Stimulated activated CD8-positive, alpha-beta memory T cell treated with anti-CD3 and anti-CD28 coated beads, Interleukin-12 subunit alpha, Interleukin-12 subunit beta, amount 100 ng/mL, for 4 hours (primary cell): ENCODE measurements at regions not wholly inside any gene's neighbourhood (a gene's known extent, or its start where the extent isn't known, plus 50 kb on each side); places are given as distances from the start of the nearest gene placed in this dataset.
"Not testable (repeated sequence)": the region's sequence is repeated elsewhere in the genome, so short reads cannot be mapped to it uniquely, and the experiment has no call there.

Source experiments
- DNase-seq: peaks from one replicate; pipeline ENCODE4 v3.0.0-alpha.2; 2020; ENCODE audit warnings: low read depth

GRCh38 chr2:216942465-216942864, 82.6 kb upstream of the TNP1 start:
- no peak for DNase-seq

GRCh38 chr2:216942016-216942415, 82.2 kb upstream of the TNP1 start:
- DNase-seq = no peak

- no peak for DNase-seq
Observed at GRCh38 chr2:216936954-216937357, 77.1 kb upstream of the TNP1 start.

GRCh38 chr2:216934623-216935022, 74.8 kb upstream of the TNP1 start:
- no peak for DNase-seq

DNA sequence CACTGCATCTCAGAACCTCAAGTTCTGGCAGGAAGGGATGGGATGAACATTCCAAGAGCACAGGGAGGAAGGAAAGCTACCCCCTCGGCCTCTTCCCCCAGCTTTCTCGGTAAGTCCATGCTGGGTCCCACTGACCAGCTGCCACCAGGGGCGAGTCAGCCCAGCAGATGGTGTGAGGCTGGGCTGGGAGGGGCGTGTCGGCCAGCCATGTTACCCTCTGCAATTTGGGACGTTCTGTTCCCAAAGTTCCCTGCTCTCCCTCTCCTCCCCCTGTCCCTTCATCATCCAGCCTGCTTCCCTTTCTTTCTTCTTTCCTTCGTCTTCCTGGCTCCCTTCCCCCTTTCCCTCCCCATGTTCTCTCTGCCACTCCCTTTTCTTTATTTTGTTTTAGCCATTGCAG, 74.3 kb upstream of the TNP1 start:
- DNase-seq = no peak

DNA sequence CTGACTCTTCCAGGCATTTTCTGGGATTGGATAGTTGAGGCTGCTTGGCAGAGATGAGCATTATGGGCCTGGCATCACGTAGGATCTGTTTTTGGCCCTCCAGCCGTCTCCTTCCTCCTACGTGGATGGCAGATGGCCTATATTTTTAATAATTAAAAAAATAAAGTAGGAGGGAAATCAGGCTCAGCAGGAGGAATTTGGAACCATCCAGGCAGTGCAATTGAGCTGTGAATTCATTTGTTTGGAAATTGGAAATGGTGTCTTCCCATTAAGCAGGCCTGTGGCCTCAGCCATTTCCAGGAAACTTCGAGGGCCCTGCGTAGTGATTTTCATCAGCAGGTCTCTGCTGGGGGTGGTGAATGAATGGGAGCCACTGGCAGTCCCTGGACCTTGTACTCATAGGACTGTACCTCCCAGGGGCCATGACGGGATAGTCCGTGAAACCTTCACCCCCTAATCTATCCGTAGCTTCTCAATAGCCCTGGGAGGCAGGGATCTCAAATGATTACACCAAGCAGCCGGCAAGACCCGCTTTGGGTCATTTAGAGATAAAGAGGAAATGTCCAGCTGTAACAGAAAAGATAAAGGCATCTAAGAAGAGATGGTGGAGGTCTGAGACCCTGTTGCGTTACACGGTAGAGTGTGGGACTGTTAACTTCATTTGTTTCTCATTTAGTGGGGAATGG, 73.1 kb upstream of the TNP1 start:
- DNase-seq = no peak

DNA sequence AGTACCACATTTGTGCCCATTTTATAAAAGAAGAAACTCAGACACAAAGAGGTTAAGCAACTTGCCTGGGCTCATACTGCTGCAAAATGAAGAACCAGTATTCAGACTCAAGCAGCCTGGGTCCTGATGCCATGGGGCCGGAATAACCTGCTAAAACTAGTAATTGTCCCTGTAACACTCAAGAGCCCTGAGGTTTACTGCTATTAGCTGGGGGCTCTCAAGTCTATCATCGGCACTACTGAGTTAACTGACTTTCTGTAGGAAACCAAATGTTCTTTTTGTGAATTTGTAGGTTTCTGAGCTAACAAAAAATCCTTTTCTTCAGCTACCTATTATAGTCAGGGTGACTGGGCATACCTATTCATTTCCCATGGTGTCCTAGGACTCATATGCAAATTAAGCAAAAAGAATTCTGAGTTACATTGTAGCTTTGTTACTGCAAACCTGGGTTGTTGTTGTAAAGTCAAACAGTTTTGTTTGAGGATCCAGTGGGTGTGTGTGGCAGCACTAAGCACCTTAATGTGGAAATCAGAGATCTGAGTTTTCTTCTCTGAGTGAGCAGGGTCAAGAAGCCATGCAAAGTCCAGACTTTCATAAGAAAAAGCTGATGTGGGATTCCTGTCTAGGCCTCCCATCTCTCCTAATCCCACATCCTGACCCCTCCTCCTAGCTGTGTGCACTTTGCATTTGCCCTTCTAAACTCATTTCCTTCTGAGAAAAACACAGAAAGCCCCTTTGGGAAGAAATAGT, 72.4 kb upstream of the TNP1 start:
- no peak for DNase-seq

- no peak for DNase-seq
Observed at GRCh38 chr2:216930716-216931115, 70.9 kb upstream of the TNP1 start.

DNA sequence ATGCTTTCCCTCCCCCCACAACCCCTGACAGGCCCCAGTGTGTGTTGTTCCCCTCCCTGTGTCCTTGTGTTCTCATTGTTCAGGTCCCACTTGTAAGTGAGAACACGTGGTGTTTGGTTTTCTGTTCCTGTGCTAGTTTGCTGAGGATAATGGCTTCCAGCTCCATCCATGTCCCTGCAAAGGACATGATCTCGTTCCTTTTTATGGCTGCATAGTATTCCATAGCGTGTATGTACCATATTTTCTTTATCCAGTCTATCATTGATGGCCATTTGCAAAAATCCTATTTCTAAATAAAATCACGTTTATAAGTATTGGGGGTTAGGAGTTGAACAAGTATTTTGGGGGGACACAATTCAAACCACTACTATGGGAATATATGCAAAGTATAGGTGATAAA, 69.5 kb upstream of the TNP1 start:
- DNase-seq = not testable (repeated sequence)

DNA sequence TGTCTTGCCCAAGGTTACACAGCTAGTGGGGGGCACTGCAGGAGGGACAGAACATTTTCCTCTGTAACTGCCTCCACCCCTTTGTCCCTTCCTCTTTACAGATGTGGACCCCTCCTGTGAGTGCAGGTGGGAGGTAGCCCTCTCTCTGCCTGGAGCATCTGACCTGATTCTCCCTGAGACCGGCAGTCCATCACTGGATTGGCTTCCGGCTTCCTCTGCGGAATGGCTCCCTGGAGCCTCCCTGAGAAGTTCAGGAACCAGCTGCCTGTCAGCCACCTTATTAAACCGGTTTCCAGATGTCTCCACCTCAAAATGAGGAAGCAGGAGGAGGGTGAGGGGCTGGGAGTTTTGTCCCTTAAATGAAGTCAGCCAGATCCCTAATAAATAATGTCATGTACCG, 67.3 kb upstream of the TNP1 start:
- no peak for DNase-seq

DNA sequence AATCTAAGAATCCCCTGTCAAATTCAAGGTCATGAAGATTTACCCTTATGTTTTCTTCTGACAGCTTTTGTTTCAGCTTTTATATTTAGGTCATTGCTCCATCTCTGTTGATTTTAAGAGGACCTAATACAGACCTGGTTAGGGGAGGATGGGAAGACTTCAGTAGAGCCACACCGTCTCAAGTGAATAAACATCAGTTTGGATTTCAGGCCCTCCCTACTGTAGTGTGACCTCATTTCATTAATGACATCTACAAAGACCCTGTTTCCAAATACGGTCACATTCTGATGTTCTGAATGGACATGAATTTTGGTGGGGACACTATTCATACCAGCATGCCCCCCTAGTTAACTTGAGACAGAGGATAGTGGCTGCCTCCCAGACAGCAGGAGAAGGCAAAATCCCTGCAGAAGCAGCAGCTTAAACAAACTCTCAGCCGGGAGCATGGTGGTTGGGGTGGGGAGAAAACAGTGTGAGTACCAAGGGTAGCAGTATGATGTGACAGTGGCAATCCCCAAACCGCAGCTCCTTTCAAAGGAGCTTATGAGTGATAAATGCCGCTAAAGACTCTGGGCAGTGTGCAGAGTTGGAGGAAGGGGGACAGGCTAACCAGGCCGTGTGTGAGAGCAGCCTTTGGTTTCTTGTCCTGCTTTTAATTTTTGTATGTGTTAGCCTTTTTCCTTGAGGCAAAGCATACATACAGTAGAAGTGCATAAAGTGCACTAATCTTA, 65.9 kb upstream of the TNP1 start:
- DNase-seq = no peak

- no peak for DNase-seq
Observed at GRCh38 chr2:216925006-216925405, 65.1 kb upstream of the TNP1 start.

GRCh38 chr2:216923706-216924105, 63.8 kb upstream of the TNP1 start:
- DNase-seq = no peak

DNA sequence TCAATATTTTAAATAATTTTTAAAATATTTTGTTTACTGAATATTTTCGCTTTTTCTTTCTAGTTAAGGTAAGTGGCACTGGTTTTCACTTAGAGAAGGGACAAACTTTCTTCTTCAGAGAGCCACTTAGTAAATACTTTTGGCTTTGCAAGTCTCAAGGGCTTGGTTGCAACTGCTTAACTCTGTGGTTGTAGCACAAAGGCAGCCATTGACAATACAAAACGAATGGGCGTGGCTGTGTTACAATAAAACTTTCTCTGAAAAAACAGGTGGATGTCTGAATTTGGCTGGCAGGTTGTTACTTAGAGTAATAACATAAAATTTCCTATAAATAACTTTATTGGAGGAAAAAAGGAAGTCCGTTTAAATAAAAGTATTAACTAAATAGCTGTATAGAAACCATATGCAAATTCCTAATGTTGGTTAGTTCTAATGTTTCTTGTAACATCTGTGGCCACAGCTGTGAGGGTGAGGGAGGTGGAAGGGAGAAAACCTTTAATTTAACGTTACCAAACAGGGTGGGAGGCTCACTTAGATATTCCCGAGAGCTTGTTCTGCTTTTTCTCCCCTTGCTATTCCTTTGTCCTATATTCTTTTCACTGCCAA, 62.4 kb upstream of the TNP1 start:
- DNase-seq = no peak

DNA sequence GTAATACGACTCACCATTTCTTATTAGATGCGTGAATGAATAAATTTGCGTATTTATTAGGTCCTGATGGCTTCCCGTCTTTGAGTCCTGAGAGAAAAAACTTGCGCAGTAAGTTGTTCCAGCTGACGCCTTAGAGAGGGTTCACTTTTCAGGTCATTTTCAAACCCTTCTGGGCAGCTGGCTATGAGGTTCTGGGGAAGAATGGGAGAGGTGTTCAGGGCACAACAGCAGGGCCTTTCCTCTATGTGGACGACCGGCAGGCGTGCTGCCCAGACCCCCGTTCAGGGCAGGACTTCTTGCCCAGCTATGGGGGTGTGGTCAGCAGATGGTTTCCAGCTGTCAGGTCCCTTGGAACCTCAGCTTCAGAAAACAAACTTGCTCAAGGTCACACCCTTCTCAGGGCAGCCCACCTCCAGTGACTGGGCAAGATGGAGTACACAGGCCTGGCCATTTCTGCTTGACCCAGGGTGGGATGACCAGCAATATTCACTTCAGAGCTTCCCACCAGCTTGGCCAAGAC, 61.1 kb upstream of the TNP1 start:
- DNase-seq = no peak

DNA sequence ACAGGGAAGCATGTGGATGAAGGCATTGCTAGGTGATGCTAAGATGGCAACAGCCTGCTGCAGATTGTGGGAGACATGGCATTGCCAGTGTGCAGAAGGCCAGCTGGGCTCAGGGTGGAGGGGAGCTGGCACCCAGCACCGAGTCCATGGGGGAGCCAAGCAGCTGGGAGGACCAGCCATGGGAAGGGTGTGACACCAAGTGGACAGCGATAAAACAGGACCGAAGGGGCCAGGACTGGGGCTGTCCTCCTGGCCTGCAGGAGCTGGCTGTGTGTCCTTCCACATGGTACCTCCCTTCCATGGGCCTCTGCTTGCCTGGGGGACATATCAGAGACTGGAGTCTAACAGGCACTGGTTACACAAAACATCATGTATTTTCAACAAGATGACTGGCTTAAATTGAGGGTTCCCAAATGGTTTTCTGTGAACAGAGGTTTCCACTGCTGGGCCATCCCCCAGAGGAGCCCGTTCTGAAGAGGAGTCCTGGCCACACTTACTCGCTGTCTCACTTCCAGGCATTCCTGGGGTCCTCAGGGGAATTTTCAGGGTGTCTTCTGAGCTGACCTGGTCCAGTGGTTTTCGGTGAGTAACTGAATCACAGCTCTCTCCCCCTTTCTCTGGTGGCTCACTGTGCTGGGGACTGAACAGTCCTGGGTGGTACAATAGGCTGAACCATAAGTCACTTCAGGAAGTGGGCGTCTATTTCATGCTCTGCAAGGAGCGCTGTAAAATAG, 60.4 kb upstream of the TNP1 start:
- DNase-seq = no peak

DNA sequence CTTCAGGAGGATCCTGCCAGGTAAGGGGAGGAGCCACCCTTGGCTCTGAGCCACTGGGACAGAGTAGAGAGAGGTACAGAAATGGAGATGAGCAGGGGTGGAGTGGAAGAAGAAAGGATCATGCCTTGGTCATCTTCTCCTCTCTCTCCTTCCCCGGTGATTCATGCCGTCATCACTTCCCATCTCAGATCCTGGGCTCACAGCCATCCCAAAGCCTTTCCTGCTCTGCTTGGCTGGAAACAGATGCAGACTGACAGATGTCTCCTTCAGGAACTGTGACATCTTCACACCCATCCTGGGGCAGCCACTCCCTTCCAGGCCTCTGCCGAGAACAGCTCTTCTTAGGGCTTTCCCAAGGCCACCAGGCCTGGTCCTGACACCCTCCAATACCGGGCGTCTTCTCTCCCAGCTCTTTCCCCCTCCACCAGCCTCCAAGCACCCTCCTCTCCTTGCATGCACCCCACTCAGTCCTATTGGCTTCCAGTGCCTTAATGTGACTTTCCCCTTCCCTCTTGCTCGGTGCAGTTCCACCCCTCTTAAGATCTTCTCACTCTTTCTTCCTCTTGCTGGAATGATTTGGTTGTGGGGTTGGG, 58.3 kb upstream of the TNP1 start:
- no peak for DNase-seq

GRCh38 chr2:216916956-216917650, 57.2 kb upstream of the TNP1 start:
- DNase-seq = no peak

- DNase-seq = no peak
Observed at GRCh38 chr2:216915557-216916150, 55.8 kb upstream of the TNP1 start.

GRCh38 chr2:216914491-216914890, 54.6 kb upstream of the TNP1 start:
- DNase-seq = no peak
